ENCODE measurements at regions not wholly inside any gene's neighbourhood (a gene's known extent, or its start where the extent isn't known, plus 50 kb on each side); places are given as distances from the start of the nearest gene placed in this dataset.

DNA sequence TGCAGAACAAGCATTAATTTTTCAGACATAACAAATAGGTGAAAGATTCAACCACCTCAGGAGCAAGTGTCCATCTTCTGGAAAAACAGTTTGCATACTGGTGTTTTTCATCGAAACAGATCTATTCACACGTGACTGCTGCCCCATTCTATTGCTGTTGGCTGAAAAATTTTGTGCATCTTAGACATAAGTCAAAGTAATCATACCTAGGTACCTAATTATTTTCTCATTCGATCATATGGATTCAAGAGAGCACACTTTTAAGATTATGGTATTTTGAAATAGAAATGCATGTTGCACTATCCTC, 72.9 kb upstream of the CDH6 start:
- no peaks in the 10 kb centered on the region for H3K36me3 ChIP-seq (ENCODE audit: control insufficient read depth, low read length)
- no peak overlapping the region for H3K4me2 ChIP-seq (ENCODE audit: low read length)
- no peaks in the 10 kb centered on the region for H3K9me3 ChIP-seq (ENCODE audit: control insufficient read depth, insufficient read depth, low read length)
- no peaks in the 10 kb centered on the region for H3F3A ChIP-seq (ENCODE audit: control insufficient read depth, insufficient read depth)
- no peak overlapping the region for H3K27ac ChIP-seq (ENCODE audit: low read depth, low read length)
- H3K4me3 ChIP-seq (ENCODE audit: low read length): no peak overlapping the region
- H3K79me2 ChIP-seq (ENCODE audit: control insufficient read depth, low read length): no peaks in the 10 kb centered on the region
- no peaks in the 10 kb centered on the region for H4K20me1 ChIP-seq (ENCODE audit: control insufficient read depth, insufficient read depth, low read depth, low read length)
- H3K27me3 ChIP-seq (ENCODE audit: control insufficient read depth, low read length): no peaks in the 10 kb centered on the region
- no peaks in the 10 kb centered on the region for H3K4me1 ChIP-seq (ENCODE audit: control insufficient read depth, low read length)
- no peaks in the 10 kb centered on the region for H3K9me2 ChIP-seq (replicated peaks; ENCODE audit: control insufficient read depth, low read length)
- no peak for TF ChIP-seq EZH2phosphoT487 (IDR thresholded peaks at IDR 0.05; ENCODE audit: borderline replicate concordance, low read length)
- TF ChIP-seq, protein P1, sequence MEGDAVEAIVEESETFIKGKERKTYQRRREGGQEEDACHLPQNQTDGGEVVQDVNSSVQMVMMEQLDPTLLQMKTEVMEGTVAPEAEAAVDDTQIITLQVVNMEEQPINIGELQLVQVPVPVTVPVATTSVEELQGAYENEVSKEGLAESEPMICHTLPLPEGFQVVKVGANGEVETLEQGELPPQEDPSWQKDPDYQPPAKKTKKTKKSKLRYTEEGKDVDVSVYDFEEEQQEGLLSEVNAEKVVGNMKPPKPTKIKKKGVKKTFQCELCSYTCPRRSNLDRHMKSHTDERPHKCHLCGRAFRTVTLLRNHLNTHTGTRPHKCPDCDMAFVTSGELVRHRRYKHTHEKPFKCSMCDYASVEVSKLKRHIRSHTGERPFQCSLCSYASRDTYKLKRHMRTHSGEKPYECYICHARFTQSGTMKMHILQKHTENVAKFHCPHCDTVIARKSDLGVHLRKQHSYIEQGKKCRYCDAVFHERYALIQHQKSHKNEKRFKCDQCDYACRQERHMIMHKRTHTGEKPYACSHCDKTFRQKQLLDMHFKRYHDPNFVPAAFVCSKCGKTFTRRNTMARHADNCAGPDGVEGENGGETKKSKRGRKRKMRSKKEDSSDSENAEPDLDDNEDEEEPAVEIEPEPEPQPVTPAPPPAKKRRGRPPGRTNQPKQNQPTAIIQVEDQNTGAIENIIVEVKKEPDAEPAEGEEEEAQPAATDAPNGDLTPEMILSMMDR (IDR thresholded peaks at IDR 0.05; ENCODE audit: low read depth, low read length, poor library complexity, severe bottlenecking): no peak

DNA sequence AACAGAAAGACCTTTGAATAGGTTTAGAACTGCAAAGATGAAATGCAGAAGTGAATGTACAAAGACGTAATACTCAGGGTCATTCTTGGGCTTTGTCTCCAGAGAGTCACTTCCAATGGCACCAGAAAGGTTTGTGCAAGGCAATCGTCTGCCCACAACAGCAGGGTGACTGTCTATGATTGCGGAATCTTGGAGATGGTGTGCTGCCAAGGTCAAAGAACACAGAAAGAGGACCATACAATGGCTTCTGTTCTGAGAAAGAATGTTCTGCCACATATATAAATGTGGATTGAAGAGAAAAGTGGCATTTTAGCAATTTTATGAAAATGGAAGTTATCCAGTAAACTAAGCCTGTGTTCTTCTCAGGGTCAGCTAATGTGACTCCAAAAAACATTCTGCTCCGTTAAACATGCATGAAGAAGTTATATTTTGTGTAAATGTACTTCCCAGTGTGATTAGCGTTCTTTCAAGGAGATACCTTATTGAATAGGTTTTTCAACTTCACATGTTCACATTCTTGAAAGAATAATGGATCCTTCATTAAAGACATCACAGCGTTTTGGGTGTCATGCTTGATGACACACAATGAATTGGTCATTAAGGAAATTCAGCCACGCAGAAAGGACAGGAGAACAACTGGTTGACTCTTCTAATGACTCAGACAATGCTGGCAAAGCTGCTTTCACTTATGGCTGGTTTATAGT, 73.4 kb upstream of the CDH6 start:
- Histone ChIP-seq H3K27me3 (ENCODE audit: control insufficient read depth, low read length) (no peaks in the 10 kb centered on the region), H3F3A (ENCODE audit: control insufficient read depth, insufficient read depth) (no peaks in the 10 kb centered on the region), H3K36me3 (ENCODE audit: control insufficient read depth, low read length) (no peaks in the 10 kb centered on the region), H3K4me1 (ENCODE audit: control insufficient read depth, low read length) (no peaks in the 10 kb centered on the region), H3K4me2 (ENCODE audit: low read length) (no peak overlapping the region), H3K9me2 (replicated peaks; ENCODE audit: control insufficient read depth, low read length) (no peaks in the 10 kb centered on the region), H3K27ac (ENCODE audit: low read depth, low read length) (no peak overlapping the region), H3K79me2 (ENCODE audit: control insufficient read depth, low read length) (no peaks in the 10 kb centered on the region), H3K9me3 (ENCODE audit: control insufficient read depth, insufficient read depth, low read length) (no peaks in the 10 kb centered on the region), H4K20me1 (ENCODE audit: control insufficient read depth, insufficient read depth, low read depth, low read length) (no peaks in the 10 kb centered on the region), H3K4me3 (ENCODE audit: low read length) (no peak overlapping the region)
- TF ChIP-seq EZH2phosphoT487 (IDR thresholded peaks at IDR 0.05; ENCODE audit: borderline replicate concordance, low read length): no peak
- TF ChIP-seq, protein P1 (IDR thresholded peaks at IDR 0.05; ENCODE audit: low read depth, low read length, poor library complexity, severe bottlenecking): no peak

DNA sequence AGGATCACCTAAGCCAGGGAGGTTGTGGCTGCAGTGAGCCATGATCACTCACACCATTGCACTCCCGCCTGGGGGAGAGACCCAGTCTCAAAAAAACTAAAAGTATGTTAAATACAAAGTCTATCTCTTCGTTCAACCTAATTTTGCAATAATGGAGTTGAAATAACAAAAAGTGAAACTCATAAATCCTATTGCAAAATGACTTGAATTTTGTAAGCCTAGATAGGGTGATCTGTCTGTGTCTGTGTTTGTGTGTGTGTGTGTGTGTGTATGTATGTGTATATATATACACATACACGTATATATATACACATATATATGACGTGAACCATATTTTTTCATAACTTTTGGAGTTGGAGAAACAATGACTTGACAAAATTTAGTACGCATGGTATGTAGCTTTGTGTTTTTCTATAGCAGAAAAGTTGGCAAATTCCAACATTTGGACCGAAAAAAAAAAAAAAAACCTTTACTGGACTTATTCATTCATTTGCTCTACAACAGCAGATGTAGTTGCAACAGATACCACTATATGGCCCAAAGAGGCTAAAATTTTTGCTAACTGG, 76.9 kb upstream of the CDH6 start:
- no peaks in the 10 kb centered on the region for H3K79me2 ChIP-seq (ENCODE audit: control insufficient read depth, low read length)
- H3F3A ChIP-seq (ENCODE audit: control insufficient read depth, insufficient read depth): no peaks in the 10 kb centered on the region
- no peaks in the 10 kb centered on the region for H3K27me3 ChIP-seq (ENCODE audit: control insufficient read depth, low read length)
- no peaks in the 10 kb centered on the region for H3K9me2 ChIP-seq (replicated peaks; ENCODE audit: control insufficient read depth, low read length)
- H3K27ac ChIP-seq (ENCODE audit: low read depth, low read length): no peak overlapping the region
- no peak overlapping the region for H3K4me2 ChIP-seq (ENCODE audit: low read length)
- H3K4me1 ChIP-seq (ENCODE audit: control insufficient read depth, low read length): no peaks in the 10 kb centered on the region
- H3K9me3 ChIP-seq (ENCODE audit: control insufficient read depth, insufficient read depth, low read length): no peaks in the 10 kb centered on the region
- TF ChIP-seq, protein P1 (IDR thresholded peaks at IDR 0.05; ENCODE audit: low read depth, low read length, poor library complexity, severe bottlenecking): no peak
- no peak for TF ChIP-seq EZH2phosphoT487 (IDR thresholded peaks at IDR 0.05; ENCODE audit: borderline replicate concordance, low read length)
- no peaks in the 10 kb centered on the region for H4K20me1 ChIP-seq (ENCODE audit: control insufficient read depth, insufficient read depth, low read depth, low read length)
- no peak overlapping the region for H3K4me3 ChIP-seq (ENCODE audit: low read length)
- H3K36me3 ChIP-seq (ENCODE audit: control insufficient read depth, low read length): no peaks in the 10 kb centered on the region
